HG03520 (cell line): ENCODE measurements at regions not wholly inside any gene's neighbourhood (a gene's known extent, or its start where the extent isn't known, plus 50 kb on each side); places are given as distances from the start of the nearest gene placed in this dataset.
"Not testable (repeated sequence)": the region's sequence is repeated elsewhere in the genome, so short reads cannot be mapped to it uniquely, and the experiment has no call there.

ENCODE experiments used
- ATAC-seq: cut with Tn5 transposase; IDR thresholded peaks from one replicate; pipeline ENCODE4 v1.9.1; 2021; ENCODE audit warnings: mild to moderate bottlenecking, moderate library complexity; ENCODE audit not compliant: unreplicated experiment

- no peak for ATAC-seq
Measured at GRCh38 chr6:130494729-130495128, 128.9 kb downstream of the TMEM200A start.

GRCh38 chr6:130500693-130501092 lies 134.9 kb downstream of the TMEM200A start:
- no peak for ATAC-seq

GRCh38 chr6:130503146-130503545 lies 137.3 kb downstream of the TMEM200A start:
- ATAC-seq: no peak

- ATAC-seq: no peak
Measured at GRCh38 chr6:130505808-130506598, 140.2 kb downstream of the TMEM200A start.

DNA sequence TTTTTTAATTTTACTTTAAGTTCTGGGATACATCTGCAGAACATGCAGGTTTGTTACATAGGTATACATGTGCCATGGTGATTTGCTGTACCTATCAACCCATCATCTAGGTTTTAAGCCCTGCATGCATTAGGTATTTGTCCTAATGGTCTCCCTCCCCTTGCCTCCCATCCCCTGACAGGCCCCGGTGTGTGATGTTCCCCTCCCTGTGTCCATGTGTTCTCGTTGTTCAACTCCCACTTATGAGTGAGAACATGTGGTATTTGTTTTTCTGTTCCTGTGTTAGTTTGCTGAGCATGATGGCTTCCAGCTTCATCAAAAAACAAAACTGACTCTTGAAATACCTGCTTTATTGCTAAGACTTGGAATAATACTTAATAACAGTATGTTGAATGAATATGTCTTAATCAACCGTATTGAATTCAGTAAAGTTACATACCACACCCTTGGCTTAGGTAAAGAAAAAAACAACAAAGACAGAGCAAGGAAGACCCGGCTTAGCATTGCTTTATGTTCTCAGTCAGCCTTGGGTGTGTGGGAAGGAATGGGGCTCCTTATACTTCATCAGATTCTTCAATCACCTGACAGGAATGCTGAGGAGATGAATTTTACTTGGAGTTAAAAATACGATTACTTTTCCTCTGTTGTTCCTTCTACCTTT lies 141.3 kb downstream of the TMEM200A start:
- ATAC-seq: not testable (repeated sequence)

DNA sequence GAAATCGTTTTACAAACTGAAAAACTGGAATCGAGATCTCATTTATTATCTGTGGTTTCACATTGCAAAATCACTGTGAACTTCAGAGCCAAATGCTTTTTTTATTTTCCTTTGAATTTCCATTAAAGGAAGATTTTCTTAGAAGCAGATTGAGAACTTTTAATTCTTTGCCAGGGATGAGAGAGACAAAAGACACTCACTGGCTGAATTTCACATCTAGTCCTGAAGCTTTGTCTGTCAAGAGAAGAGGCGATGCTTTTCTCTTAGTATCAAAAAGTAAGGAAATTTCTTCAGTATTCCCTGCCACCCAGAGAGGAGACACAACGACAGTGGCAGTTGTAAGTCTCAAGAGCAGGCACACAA lies 141.8 kb downstream of the TMEM200A start:
- ATAC-seq: no peak

DNA sequence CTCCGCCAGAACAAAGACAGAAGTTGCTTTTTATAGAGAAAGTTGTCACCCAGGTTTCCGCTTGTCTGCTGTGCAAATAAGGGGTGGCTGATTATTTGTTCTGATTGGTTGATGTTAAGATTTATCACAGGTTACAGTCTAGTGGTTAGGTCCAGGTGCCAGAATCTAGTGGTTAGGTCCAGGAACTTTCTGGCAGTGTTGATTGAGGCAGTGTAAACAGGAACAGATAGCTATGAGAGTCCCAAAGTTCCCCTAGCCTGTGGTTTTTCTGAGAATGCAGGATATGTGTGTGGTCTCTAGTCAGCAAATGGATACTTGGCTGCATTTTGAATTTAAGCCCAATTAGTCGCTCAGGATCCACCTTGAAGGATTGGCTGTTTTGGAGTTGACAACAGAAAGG lies 148.0 kb downstream of the TMEM200A start:
- peak; percentile 54 for ATAC-seq

GRCh38 chr6:130514712-130515111 lies 148.9 kb downstream of the TMEM200A start:
- no peak for ATAC-seq

DNA sequence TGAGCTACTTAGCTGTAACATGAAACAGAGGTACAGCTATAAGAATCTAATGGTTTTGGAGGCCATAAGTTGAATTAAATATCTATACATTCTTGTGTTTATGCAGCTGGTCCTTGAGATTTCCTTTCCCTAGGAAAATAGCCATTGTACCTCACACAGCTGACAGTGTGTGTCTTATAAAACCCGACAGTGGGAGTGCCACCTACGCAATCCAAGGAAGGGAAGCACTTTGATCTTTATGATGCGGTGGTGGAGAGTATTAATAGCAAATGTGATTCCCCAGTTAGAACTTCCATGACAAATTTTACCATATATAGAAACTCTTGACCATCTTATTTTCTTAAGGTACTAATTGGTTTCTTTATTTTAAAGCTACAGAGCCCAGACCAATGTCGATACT lies 149.5 kb downstream of the TMEM200A start:
- no peak for ATAC-seq

DNA sequence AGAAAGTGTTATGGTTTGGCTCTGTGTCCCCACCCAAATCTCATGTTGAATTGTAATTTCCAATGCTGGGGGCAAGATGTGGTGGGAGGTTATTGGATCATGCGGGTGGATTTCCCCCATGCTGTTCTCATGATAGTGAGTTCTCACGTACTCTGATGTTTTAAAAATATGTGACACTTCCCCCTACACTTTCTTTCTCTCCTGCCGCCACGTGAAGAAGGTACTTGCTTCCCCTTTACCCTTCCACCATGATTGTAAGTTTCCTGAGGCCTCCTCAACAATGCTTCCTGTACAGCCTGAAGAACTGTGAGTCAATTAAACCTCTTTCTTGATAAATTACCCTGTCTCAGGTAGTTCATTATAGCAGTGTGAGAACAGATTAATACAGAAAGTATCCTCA lies 150.8 kb downstream of the TMEM200A start:
- ATAC-seq: no peak

GRCh38 chr6:130517444-130517931 lies 151.7 kb downstream of the TMEM200A start:
- ATAC-seq: peak; percentile 76

DNA sequence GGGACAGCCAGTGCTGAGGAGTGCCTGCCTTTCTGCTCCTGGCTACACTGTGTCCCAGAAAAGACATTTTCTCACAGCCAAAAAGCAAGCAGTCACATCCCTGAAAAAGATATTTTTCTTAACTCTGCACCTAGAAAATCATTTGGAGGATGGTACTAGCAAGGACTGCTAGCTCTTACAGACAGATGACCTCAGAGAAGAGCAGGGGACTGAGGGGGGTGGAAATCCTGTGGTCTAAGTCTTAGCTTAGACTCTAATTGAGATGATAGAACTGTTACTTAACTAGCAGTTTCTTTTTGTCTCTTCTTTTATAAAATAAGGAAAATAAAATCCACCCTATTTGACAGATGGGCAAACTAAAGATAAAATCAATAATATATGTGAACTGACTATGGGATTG lies 152.8 kb downstream of the TMEM200A start:
- no peak for ATAC-seq

DNA sequence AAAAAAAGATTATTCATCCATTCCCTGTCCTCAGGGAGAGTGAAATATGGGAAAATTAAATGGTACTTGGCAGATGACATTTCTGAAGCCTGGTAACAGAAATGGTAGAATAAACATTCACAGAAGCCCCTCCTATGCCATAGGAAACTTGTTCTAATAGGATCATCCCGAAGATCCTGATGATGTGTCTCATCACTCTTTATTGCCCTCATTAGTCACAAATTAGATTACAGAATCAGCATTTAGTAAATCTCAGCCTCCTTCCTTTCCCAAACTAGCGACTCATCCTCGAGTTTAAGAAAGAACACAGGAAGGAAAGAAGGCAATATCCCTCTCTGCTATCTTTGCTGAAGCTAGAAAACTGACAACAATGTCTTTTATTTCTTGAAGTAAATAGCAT lies 154.4 kb downstream of the TMEM200A start:
- ATAC-seq: no peak

DNA sequence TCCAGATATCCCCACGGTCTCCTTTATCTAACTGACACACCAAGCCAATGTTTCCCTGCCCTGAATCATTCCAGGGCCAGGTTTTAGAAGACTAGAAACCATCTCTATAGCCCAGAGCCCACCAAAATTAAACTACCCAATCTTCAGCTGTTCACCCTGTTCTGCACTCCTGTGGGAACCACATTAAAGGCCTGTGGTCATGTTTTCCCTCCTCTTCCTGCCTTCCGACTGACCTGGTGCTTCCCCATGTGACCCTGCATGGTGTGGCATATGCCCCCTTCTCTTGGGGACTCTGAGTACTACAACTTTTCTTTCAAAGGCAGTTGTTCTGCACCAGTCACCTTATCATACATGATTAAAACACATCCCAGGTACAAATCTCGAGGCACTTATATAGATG lies 155.0 kb downstream of the TMEM200A start:
- no peak for ATAC-seq

DNA sequence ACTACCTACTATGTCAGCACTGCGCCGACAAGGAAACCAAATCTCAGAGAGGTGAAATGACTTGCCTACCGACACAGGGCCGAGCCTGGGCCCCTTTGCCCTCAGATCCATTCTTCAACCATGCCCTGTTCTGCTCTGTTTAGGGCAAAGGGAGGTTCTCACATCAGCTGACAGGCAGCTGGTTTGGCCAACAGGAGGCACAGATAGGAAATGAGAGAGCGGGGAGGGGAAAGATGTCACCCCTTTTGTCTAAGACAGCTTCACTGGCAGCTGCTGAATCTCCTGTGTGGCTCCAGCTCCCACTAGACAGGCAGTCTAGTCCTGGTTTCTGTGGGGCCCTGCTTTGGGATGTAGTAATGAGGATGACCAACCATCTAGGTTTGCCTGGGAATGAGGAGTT lies 158.7 kb downstream of the TMEM200A start:
- ATAC-seq: no peak

GRCh38 chr6:130525408-130525807 lies 159.6 kb downstream of the TMEM200A start:
- peak; percentile 60 for ATAC-seq

DNA sequence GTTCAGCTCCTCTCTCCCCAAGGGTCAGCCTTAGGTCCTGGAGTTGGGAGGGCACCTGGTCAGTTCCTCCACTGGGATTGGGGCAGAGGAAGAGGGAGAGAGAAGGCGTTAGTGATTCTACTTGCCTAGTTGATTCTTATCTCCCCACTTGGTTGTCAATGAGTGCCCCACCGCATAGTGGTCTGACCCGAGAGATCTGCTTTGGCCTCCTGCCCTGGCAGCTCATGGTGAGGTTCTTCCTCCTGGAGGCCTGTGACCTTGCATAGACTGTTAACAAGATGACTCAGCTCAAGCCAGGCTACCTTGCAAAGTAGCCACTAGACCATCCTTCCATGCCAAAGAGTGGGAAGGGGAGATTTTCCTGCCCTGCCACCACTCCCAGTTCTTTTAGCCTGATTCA lies 160.6 kb downstream of the TMEM200A start:
- ATAC-seq: no peak

DNA sequence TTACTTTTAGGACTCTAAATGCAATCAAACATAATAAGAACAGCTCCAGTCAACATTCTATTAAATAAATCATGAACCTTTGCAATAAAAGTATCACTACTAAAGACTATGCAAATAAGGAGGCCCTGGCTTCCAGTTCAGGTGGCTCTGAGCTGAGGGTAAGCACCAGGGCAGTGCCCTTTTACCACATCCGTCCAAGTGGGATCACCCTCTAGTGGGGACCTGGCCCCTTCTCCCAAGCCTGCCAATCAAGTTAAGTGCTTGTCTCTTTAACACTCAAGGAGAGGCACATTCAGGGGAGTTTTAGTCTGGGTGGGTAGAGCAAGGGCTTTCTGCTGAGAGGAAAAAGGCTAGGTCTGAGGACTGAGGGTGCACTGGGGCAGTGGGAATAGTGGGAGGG lies 161.4 kb downstream of the TMEM200A start:
- no peak for ATAC-seq

DNA sequence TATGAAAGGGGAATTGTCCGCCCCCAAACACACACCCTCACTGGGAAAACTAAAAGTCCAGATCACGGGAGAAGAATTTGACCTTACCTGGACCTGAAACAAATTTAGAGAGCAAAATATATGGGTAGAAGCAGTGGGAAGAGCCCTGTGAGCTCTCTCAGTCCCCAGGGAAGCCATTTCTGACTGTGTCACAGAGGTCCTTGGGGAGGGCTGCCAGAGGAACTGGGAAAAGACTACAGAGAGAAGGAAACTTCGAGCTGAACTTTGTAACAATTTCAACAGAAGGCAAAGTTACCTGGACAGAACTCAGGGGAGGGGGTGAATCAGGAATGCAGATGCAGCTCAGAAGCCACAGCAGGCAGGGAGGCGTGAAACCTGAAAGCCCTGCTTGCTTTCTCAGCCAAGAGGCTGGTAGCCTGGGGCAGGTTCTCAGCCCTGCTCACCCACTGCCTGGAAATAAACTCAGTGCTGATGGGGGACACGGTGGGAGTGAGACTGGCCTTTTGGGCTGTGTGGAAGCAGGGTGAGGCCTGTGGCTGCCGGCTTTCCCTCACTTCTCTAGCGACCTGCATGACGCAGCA lies 163.8 kb downstream of the TMEM200A start:
- no peak for ATAC-seq

- ATAC-seq: no peak
Measured at GRCh38 chr6:130534627-130535026, 168.8 kb downstream of the TMEM200A start.

DNA sequence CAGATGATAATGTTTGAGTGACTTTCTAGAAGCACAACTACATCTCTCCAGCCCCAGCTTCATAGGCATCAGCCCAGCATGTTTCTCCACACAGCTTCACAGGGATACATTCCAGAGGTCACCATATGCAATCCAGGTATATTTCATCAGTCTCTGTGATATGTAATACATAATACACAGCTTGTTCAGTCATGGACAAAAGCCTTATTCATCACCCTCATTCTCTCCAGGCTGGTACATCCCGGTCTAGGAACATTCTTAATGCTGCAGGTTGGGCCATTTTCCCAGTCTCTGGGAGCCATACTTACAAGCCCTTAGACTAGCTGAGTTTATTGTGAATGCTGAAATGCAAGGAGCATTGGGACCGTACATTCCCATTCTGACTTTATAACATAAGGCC lies 169.4 kb downstream of the TMEM200A start:
- no peak for ATAC-seq

- ATAC-seq: no peak
Measured at GRCh38 chr6:130537447-130537846, 171.6 kb downstream of the TMEM200A start.
